NT2/D1 (cell line): ENCODE measurements at regions not wholly inside any gene's neighbourhood (a gene's known extent, or its start where the extent isn't known, plus 50 kb on each side); places are given as distances from the start of the nearest gene placed in this dataset.

ENCODE experiments used
- DNase-seq: peaks from one replicate; pipeline ENCODE4 v3.0.0-alpha.2; 2011; ENCODE audit warnings: low read depth, low spot score
- H3K27me3 ChIP-seq: 2 replicates; pipeline ENCODE4 v1.6.0; 2011; ENCODE audit warnings: mild to moderate bottlenecking; ENCODE audit not compliant: insufficient read length, insufficient read depth
- H3K36me3 ChIP-seq: 2 replicates; pipeline ENCODE4 v1.6.1; 2011; ENCODE audit warnings: mild to moderate bottlenecking, low read length, mixed read lengths; ENCODE audit not compliant: insufficient read depth, insufficient read length
- H3K4me1 ChIP-seq: 2 replicates; pipeline ENCODE4 v1.5.1; 2011; ENCODE audit not compliant: insufficient read depth, insufficient read length
- H3K4me3 ChIP-seq: 2 replicates; pipeline ENCODE4 v1.5.1; 2011; ENCODE audit warnings: low read depth; ENCODE audit not compliant: insufficient read length
- H3K9ac ChIP-seq: 2 replicates; pipeline ENCODE4 v1.6.0; 2011; ENCODE audit warnings: low read depth; ENCODE audit not compliant: insufficient read length
- H3K9me3 ChIP-seq: 2 replicates; pipeline ENCODE4 v1.5.1; 2011; ENCODE audit warnings: mild to moderate bottlenecking, low read length; ENCODE audit not compliant: insufficient read depth
- SUZ12 ChIP-seq: IDR thresholded peaks from 2 replicates; pipeline ENCODE4 v1.6.1; 2011; ENCODE audit not compliant: insufficient read length, insufficient read depth; ENCODE audit errors: extremely low read depth
- YY1 ChIP-seq: IDR thresholded peaks from 2 replicates; pipeline ENCODE4 v1.6.1; 2011; ENCODE audit not compliant: insufficient read length, insufficient read depth
- ZNF274 ChIP-seq: IDR thresholded peaks from 2 replicates; pipeline ENCODE4 v1.6.1; 2011; ENCODE audit warnings: mild to moderate bottlenecking, low read depth, low read length

- no peak overlapping the region for H3K4me3 ChIP-seq
- no peaks in the 10 kb centered on the region for H3K27me3 ChIP-seq
- H3K9me3 ChIP-seq: no peaks in the 10 kb centered on the region
- no peaks in the 10 kb centered on the region for H3K36me3 ChIP-seq
- DNase-seq: no peak
- H3K9ac ChIP-seq: no peak overlapping the region
- no peaks in the 10 kb centered on the region for H3K4me1 ChIP-seq
- TF ChIP-seq YY1: no peak
- TF ChIP-seq ZNF274: no peak
- no peak for TF ChIP-seq SUZ12
Observed at GRCh38 chr21:16421007-16421406, 691.2 kb downstream of the USP25 start.

DNA sequence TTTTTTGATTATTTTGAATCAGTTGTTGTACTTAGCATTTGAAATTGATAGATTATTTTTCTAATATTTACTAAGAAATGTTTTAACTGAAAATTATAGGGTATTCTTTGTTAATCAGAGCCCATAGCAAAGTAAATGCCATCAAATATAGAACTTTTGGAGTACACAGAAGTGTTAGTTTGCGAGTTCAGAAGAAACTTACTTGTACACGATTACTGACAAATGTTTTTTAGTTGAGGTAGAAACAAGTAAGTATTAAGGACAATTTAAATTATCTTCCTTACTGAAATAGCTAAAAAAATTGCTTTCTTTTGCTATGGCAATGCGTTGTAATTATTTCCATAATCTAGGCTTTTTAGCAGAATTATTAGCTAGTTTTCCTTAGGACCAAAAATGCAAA, 692.2 kb downstream of the USP25 start:
- Histone ChIP-seq H3K4me1 (no peaks in the 10 kb centered on the region), H3K27me3 (no peaks in the 10 kb centered on the region), H3K9me3 (no peaks in the 10 kb centered on the region), H3K4me3 (no peak overlapping the region), H3K9ac (no peak overlapping the region), H3K36me3 (no peaks in the 10 kb centered on the region)
- TF ChIP-seq ZNF274: no peak
- no peak for TF ChIP-seq YY1
- TF ChIP-seq SUZ12: no peak
- DNase-seq: no peak

GRCh38 chr21:16422702-16423101, 692.9 kb downstream of the USP25 start:
- Histone ChIP-seq H3K4me3 (no peak overlapping the region), H3K9ac (no peak overlapping the region), H3K4me1 (no peaks in the 10 kb centered on the region), H3K36me3 (no peaks in the 10 kb centered on the region), H3K27me3 (no peaks in the 10 kb centered on the region), H3K9me3 (no peaks in the 10 kb centered on the region)
- DNase-seq: no peak
- TF ChIP-seq SUZ12 (no peak), ZNF274 (no peak), YY1 (no peak)

GRCh38 chr21:16423921-16424320, 694.1 kb downstream of the USP25 start:
- H3K4me3 ChIP-seq: no peak overlapping the region
- H3K27me3 ChIP-seq: no peaks in the 10 kb centered on the region
- DNase-seq: no peak
- no peaks in the 10 kb centered on the region for H3K36me3 ChIP-seq
- no peaks in the 10 kb centered on the region for H3K4me1 ChIP-seq
- TF ChIP-seq YY1 (no peak), SUZ12 (no peak), ZNF274 (no peak)
- no peak overlapping the region for H3K9ac ChIP-seq
- no peaks in the 10 kb centered on the region for H3K9me3 ChIP-seq

DNA sequence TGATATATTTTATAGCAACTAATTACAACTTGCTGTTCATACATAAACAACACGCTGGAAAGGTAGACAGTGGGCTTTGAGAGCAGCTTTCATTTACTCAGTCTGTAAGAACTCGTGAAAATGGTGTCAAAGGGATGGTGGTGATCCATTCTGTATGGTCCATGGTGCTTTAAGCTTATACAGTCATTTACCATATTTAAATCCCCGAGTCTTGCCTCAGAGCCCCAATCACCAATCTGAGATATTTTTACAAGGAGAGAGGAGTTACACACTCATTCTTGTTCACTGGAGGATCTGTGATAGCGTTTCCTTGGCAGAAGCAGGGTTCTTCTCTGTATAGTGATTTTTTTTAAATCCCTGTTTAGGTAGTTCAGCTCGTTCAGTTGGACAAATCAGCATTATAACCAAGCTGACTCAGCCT, 694.6 kb downstream of the USP25 start:
- Histone ChIP-seq H3K27me3 (no peaks in the 10 kb centered on the region), H3K9me3 (no peaks in the 10 kb centered on the region), H3K36me3 (no peaks in the 10 kb centered on the region), H3K4me1 (no peaks in the 10 kb centered on the region), H3K4me3 (no peak overlapping the region), H3K9ac (no peak overlapping the region)
- no peak for DNase-seq
- TF ChIP-seq SUZ12 (no peak), ZNF274 (no peak), YY1 (no peak)

GRCh38 chr21:16425376-16425775, 695.6 kb downstream of the USP25 start:
- TF ChIP-seq YY1 (no peak), ZNF274 (no peak), SUZ12 (no peak)
- Histone ChIP-seq H3K4me1 (no peaks in the 10 kb centered on the region), H3K27me3 (no peaks in the 10 kb centered on the region), H3K36me3 (no peaks in the 10 kb centered on the region), H3K4me3 (no peak overlapping the region), H3K9ac (no peak overlapping the region), H3K9me3 (no peaks in the 10 kb centered on the region)
- DNase-seq: no peak

DNA sequence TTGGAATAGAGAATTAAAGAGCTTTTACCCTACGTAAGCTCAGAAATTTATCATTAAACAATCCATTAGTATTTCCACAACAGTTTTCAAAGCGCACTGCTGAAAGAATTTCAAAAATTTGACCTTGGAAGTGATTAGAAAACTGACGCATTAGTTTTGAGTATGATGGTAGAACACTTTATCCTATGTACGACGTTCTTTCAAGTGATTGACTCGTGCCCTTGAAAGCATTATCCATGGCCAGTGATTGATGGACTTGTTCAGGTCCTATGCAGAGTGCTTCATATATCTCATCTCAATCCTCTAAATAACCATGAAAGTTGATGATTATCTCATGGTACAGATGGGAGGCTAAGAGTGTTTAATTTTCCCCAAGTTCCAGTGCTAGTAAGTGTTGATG, 697.2 kb downstream of the USP25 start:
- Histone ChIP-seq H3K27me3 (no peaks in the 10 kb centered on the region), H3K9ac (no peak overlapping the region), H3K4me1 (no peaks in the 10 kb centered on the region), H3K36me3 (no peaks in the 10 kb centered on the region), H3K4me3 (no peak overlapping the region), H3K9me3 (no peaks in the 10 kb centered on the region)
- TF ChIP-seq ZNF274 (no peak), SUZ12 (no peak), YY1 (no peak)
- DNase-seq: no peak
